GM19395 (cell line): ENCODE measurements at regions not wholly inside any gene's neighbourhood (a gene's known extent, or its start where the extent isn't known, plus 50 kb on each side); places are given as distances from the start of the nearest gene placed in this dataset.
A peak's percentile ranks its signal among the peaks of the same experiment; 100 is the strongest.
"Not testable (repeated sequence)": the region's sequence is repeated elsewhere in the genome, so short reads cannot be mapped to it uniquely, and the experiment has no call there.

Experiments used
- ATAC-seq: cut with Tn5 transposase; IDR thresholded peaks from one replicate; pipeline ENCODE4 v1.9.1; 2021; ENCODE audit warnings: mild to moderate bottlenecking, moderate library complexity; ENCODE audit not compliant: unreplicated experiment

DNA sequence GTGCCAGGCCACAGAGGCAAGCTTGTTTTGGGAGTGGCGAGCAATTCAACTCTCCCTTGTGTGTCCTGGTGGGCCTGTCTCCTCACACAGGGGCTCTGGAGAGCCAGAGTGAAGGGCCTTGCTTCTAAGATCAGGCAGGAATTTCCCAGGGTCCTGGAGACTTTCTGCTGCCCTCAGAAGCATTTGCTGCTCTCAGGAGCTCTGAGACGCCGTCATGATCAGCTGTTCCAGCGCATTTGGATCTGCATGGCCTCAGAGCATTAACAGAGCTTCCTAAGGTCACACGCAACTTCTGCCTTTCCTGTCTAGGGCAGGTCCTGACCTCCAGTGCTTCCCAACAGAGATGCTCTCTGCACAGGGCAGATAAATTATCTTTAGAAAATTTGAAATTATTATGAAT is 52.2 kb upstream of the C10orf90 start:
- no peak for ATAC-seq

DNA sequence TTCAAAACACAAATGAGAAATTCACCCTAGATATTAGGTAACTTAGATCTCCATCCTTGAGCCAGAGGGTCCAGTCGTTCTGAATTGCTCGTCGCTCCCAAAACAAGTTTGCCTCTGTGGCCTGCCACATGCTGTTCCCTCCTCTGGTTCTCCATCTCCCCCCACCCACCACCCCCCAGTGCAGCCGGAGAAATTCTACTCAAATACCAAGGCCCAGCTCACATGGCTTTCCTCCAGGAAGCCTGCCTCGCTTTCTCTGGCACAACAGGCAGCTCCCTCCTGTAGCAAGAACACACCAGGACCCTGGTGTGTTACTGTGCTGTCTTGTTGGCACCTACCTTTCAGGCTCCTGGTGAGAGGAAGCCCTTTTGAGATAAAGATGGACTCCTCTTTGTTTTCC is 52.7 kb upstream of the C10orf90 start:
- no peak for ATAC-seq

DNA sequence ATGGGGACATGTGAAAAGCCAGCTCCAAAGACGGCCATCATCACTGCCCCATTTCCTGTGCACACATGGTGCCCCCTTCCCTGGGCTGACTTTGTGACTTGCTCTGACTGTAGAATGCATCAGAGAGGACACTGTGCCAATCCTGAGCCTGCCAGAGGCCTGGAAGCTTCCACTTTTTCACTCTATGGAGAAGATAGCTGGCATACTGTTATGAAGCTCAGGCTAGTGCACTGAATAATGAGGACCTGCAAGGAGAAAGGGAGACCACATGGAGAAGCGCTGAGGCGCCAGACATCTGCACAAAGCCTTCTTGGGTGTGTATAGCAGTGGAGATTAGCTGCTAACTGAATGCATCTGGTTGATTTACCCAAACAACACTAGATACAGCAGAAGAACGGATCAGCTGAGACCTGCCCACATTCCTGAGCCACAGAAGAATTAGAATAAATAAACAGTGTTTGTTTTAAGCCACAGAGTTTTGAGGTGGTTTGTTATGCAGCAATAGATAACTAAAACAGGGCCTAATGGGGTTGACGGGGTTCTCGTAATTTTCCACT is 58.9 kb upstream of the C10orf90 start:
- no peak for ATAC-seq

DNA sequence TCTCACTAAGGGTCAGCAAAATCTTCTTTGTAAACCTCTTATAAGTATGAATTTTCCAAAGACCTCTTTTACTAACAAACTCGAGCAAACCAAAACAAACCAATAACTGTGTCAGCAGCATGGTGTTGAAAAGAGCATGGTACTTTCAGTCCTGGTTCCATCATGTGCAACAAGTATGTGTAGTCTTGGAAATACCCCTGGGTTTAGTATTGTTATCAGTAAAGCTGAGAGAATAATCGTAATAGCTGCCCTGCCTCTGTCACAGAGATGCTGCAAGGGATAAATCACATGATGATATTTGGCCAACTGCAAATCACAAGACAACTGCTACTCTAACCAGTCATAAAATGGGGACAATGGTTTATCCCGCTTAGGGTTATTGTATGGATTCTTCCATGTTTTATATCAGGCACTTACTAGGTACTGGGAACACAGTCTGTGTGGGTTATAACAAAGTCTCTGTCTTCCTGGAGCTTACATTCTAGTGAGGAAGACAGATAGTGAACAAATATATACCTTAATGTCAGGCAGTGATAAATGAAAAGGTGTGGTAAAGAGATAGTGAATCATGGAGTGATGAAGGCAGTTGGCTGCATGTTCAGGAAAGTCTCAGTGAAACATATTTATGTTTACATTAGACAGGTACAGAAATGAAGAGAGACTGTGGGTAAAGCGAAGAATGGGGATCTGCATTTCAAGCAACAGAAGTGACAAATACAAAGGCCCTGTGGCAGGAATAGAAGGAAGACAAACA is 60.5 kb upstream of the C10orf90 start:
- ATAC-seq: no peak

DNA sequence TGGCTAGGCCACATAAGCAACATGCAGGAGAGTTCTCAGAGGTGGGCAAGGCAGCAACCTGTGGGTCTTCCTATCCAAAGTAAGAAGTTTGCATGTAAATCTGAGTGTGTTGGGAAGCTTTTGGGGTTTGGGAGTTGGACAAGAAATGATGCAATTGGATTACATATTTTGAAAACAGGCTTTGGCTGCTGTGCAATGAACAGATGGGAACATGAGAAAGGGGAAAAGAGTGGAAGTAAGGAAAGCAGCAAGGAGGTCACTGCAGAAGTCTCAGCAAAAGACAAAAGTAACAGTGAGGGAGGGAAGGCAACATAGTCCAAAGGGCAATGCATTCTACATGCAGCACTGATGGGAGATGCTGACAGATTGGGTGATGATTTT is 61.1 kb upstream of the C10orf90 start:
- no peak for ATAC-seq

DNA sequence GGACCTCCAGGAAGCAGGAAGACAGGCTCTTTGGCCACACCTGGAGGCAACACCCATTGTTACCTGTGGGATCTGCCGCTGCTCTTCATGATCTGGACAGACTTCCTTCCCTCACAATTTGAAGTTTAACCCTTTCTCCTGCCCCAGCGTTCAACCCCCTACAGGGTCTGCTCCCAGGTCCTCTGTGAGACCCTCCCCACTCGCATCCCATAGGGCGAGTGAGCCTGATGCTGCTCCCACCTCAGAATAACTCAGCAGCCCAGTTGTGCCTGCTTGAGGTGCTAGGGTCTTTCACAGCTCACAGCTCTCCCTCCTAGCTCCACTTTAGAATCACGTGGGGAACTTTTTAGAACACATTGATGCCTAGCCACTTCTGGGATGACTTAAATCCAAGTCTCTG is 61.8 kb upstream of the C10orf90 start:
- ATAC-seq: no peak

DNA sequence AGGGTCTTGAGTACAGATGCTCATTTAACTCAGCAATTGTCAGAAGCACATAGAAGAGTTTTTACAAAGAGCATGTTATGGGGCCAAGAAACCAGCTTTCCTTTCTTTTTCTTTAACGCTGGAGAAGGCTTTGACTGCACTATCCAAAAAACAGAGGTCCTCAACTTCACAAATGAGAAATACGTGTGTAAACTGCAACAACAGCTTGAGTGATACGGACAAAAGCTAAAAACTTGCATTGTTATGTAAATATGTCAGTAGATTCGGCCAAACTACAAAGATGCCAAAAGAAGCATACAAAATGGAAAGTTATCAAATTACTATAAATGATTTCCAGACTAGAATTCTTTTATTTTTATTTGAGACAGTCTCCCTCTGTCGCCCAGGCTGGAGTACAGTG is 62.4 kb upstream of the C10orf90 start:
- no peak for ATAC-seq

DNA sequence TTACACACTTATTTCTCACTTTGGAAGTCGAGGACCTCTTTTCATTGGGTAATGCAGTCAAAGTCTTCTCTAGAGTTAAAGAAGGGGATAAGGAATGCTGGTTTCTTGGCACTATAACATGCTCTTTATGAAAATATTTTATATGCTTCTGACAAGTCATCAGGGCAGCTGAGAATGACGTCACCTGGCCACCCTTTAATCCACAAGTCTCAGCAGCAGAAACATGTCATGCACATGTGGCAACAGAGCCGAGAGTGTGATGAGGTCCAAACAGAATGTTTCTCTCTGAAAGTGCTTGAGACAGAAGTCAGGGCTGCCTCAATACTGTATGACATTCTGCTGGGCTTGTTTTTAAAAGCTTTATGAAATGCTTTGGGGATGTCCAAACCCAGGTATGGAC is 63.5 kb upstream of the C10orf90 start:
- ATAC-seq: no peak

DNA sequence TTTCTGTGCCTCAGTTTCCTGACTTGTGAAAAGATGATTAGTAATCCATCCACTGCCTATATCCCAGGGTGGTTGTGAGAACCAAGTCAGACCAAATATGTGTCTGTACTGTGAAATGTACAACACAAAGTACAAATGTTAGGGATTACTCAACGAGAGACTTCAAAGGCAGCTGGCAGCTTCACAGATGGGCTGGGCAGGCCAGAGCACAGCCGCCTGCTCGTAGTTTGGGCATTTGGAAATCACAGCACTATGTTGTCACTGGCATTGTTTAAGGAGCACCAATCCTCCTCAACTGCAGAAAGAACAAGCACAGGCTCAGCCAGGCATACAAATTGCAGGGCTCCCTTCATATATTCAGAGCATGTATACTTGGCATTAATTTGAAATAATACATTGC is 64.5 kb upstream of the C10orf90 start:
- no peak for ATAC-seq

DNA sequence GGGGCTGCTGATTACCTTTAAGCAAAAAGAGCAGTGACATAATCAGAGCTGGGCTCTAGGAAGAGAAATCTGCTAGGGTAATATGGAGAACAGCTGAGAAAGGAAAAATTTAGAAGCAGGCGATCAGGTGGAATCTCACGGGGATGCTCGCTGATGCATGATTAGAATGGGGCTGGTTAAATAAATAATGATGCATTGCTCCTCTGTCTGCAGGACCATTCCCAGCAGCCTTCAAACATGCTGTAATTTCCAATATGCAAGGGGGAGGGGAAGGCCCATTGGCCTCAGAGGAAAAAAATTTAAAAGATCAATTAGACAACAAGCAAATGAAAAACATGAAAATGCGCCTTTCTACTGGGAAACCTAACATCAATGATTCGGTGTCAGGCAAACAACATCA is 65.6 kb upstream of the C10orf90 start:
- ATAC-seq: no peak

DNA sequence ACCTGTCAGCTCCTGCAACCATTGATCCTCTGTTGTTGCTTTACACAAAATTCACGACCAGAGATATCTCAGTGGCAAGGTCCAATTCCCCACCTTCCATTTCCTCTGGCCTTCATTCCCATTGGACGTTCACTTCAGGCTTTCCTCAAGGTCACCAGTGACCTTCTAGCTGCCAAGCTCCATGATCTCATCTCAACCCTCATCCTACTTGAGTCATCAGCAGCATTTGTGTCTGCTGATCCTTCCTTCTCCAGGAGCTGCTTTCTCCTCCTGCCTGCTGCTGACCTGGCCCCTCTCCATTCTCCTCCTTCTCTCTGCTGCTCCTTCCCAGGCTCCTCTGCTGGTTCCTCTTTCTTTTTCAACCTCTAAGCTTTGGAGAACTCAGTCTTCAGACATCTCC is 66.2 kb upstream of the C10orf90 start:
- ATAC-seq: no peak

DNA sequence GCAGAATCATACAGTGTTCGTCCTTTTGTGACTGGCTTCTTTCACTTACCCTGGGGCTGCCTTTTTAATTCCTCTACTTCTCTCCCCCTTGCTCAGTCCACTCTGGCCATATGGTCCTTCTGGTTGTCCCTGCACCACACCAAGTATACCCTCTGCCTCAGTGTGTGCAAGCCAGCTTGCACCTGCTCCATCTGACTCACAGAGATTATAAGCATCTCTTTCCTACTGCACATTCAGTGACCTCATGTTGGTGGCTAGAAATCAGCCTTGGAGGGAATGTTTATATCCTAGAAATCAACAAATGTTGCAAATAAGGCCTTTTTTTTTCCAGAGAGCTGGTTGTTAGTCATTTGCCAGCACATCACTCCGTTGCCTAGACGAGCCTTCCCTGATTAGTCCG is 67.5 kb upstream of the C10orf90 start:
- no peak for ATAC-seq

DNA sequence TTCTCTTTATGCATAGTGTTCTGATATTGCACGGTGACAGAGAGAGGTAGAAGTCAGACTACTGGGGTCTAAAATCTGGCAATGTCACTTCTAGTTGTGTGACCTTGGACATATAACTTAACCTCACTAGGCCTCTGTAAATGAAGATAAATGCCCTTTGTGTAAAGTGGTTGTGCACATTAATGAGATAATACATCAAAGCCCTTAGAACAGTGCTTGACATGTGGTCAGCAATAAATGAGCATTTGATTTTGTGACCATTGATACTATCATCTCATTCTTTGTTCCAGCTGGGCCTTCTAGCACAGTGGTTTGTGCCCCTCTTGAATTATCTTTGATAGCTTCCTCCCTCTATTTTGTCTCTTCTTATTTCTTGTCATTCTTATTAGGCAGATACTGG is 74.1 kb upstream of the C10orf90 start:
- no peak for ATAC-seq

DNA sequence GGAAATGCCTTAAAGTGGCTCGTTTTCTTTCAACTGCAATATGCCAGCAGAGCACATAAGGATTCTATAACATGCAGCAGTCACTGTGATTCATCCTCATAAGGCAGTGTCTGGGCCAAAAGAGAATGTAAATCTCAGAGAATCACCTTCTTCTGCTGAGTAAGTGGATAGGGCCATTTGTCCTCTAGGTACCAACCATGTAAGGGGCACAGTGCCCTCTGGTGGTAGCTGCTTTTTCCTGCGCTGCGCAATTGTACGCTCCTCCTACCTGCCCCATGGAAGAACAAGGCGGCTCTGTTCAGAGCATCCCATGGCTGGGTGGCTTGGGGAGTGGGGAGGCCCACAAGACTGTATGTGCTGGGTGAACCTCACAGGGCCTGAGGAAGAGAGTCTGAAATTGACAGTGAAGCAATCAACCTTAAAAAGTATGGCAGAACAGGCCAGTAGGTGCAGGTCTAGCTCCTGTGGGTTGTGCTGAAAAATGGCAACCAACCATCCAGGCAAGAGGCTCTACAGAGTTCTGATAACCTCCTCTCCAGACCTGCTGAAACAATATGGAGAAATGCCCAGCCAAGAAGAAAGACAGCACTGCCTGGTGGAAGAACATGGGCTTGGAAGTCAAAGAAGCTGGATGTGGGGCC is 78.6 kb upstream of the C10orf90 start:
- ATAC-seq: peak; percentile 77

DNA sequence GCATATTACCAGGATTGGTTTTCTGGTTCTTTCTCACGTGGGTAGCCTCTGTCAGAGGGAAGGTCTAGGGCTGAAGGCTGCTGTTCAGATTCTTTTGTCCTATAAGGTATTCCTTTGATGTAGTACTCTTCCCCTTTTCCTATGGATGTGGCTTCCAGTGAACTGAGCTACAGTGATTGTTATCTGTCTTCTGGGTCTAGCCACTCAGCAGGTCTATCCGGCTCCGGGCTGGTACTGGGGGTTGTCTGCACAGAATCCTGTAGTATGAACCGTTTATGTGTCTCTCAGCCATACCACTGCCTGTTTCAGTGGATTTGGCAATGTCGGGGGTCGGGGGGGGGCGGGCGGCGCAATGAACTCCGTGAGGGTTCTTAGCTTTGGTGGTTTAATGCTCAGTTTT is 84.5 kb upstream of the C10orf90 start:
- ATAC-seq: no peak

DNA sequence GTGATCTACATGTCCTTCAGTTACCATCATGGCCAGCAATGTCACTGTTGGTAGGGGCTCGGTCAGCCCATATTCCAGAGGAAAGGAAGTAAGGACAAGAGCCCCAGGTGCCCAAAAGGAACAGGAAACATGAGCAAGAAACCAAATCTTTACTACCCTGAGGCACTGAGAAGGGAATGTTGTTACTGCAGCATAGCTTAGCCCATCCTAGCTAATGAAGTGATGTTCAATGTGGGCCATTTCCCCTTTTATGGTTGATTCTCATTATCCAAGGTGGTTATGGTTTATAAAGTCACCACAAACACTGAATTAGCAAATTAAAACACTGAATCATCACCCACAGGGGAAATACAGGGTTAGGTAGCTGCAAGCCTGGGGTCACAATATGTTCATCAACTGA is 88.4 kb upstream of the C10orf90 start:
- ATAC-seq: no peak

DNA sequence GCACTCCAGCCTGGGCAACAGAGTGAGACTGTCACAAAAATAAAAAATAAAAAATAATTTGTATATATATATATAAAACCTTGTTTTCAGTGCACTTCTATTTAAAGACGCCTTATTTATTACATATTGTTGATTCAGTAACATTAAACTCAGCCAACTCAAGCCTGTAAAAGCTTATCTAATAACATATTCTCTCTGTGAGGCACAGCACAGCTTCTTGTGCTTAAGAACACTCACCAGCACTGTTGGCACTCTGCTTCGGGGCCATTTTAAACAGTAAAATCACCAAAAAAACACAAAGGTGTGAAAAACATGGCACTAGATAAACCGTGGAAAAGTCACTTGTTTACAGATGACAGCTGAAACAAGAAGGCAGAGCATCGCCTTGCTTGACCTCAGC is 89.0 kb upstream of the C10orf90 start:
- no peak for ATAC-seq

DNA sequence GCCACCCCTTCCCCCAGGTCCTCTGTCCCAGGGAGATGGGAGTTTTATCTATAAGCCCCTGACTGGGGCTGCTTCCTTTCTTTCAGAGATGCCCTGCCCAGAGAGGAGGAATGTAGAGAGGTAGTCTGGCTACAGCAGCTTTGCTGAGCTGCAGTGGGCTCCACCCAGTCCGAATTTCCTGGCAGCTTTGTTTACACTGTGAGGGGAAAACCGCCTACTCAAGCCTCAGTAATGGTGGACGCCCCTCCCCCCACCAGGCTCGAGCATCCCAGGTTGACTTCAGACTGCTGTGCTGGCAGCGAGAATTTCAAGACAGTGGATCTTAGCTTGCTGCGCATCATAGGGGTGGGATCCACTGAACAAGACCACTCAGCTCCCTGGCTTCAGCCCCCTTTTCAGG is 96.2 kb upstream of the C10orf90 start:
- not testable (repeated sequence) for ATAC-seq

DNA sequence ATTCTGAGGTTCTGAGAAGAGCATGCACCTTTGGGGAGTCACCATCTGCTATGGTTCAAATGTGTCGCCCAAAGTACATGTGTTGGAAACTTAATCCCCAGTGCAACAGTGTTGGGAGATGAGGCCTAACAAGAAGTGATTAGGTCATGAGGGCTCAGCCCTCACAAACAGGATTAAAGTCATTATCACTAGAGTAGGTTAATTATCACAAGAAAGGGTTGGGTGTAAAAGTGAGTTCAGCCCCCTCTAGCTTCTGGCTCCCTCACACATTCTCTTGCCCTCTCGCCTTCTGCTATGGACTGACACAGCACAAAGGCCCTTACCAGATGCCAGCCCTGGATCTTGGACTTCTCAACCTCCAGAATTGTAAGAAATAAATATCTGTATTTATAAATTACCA is 100.3 kb upstream of the C10orf90 start:
- ATAC-seq: no peak

DNA sequence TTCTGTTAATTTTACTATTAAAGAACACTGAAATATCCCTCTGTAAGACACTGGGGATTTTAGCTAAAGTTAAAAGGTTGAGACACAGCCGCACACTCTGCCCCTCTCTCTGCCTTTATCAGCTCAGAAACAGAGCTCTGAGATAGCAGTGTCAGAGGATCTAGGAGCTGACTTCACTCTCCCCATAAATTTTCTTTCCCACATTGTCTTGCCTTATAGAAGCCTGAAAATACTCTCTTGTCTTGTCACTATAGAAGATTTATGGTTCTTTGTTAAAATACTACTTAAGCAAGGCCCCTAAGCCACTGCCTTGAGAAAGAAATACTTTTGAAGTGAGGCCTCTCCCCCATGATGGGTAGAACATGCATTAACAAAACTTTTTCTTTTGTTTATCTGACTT is 105.7 kb upstream of the C10orf90 start:
- ATAC-seq: no peak

DNA sequence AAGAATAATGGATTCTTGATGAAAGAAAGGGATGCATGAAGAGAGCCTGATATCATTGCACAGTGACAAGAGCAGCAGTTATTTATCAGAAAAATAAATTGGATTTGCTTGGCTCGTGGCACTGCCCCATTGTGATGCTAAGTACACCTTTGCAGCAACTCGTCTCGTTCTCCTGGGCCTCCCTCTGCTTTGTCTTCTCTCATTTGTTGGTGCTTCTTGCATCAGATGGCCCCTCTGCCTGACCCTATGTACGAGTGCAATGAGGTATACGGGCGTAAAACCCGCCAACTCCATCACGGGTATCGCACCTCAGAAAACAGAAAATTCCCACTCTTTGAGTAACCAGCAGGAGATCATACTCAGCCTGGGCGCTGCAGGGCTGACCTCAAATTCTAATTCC is 107.2 kb upstream of the C10orf90 start:
- no peak for ATAC-seq

DNA sequence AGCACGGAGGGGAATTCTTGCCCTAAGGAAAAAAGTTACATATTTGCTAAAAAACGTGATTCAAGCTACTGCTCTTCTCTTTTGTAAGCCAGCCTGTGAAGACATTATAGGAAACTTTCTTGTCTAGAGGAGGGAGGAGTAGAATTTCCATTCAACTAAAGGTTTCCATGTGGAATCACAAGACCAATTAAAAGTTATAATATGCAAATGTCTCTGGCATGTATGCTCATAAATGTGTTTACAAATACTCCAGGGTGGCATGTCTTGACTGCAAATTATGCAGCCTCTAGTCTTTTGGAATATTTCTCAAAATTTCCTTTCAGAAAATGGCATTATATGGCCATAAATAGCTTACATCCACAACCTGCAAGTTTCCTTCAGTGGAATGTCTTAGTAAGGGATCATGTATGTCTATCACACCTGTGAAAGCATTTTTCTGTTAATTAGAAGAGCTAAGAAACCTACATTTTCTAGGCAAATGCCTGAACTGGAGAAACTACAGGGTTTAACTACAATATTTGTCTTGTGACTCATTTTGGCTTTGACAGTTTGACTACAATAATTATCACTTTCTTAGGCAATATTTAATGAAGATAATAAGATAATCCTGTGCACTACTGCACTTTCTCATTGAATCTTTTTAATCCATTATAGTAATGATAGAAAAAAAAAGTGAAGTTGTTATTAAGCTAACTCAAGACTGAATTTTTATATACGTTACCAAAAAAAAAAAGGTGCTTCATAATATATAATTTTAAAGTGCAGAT is 111.1 kb upstream of the C10orf90 start:
- ATAC-seq: no peak
